ENCODE measurements at regions not wholly inside any gene's neighbourhood (a gene's known extent, or its start where the extent isn't known, plus 50 kb on each side); places are given as distances from the start of the nearest gene placed in this dataset.
"Not testable (repeated sequence)": the region's sequence is repeated elsewhere in the genome, so short reads cannot be mapped to it uniquely, and the experiment has no call there.

GRCh38 chr2:89305623-89306022 is 614.1 kb downstream of the RPIA start:
- not testable (repeated sequence) for TF ChIP-seq CTCF (conservative IDR thresholded peaks at IDR 0.05; ENCODE audit: low read depth, low read length); EZH2 (IDR thresholded peaks at IDR 0.05; ENCODE audit: low read length, unreplicated experiment)
